CD4-positive, alpha-beta T cell treated with Interleukin-15 for 1 hour (primary cell): ENCODE measurements at regions not wholly inside any gene's neighbourhood (a gene's known extent, or its start where the extent isn't known, plus 50 kb on each side); places are given as distances from the start of the nearest gene placed in this dataset.

Source experiments
- DNase-seq: peaks from one replicate; pipeline ENCODE4 v3.0.0-alpha.2; 2020

- DNase-seq: peak; percentile 68
Observed at GRCh38 chr2:203814661-203815540, 52.7 kb upstream of the CTLA4 start.

GRCh38 chr2:203815541-203815898 is 52.1 kb upstream of the CTLA4 start:
- no peak for DNase-seq

- no peak for DNase-seq
Observed at GRCh38 chr2:203817147-203817546, 50.4 kb upstream of the CTLA4 start.
